HG03439 (cell line): ENCODE measurements at regions not wholly inside any gene's neighbourhood (a gene's known extent, or its start where the extent isn't known, plus 50 kb on each side); places are given as distances from the start of the nearest gene placed in this dataset.
"Not testable (repeated sequence)": the region's sequence is repeated elsewhere in the genome, so short reads cannot be mapped to it uniquely, and the experiment has no call there.

Experiments used
- ATAC-seq: cut with Tn5 transposase; IDR thresholded peaks from one replicate; pipeline ENCODE4 v1.9.1; 2021; ENCODE audit warnings: mild to moderate bottlenecking, moderate library complexity; ENCODE audit not compliant: unreplicated experiment

GRCh38 chr14:77985211-77985615 is 185.0 kb upstream of the NRXN3 start:
- ATAC-seq, result no peak

DNA sequence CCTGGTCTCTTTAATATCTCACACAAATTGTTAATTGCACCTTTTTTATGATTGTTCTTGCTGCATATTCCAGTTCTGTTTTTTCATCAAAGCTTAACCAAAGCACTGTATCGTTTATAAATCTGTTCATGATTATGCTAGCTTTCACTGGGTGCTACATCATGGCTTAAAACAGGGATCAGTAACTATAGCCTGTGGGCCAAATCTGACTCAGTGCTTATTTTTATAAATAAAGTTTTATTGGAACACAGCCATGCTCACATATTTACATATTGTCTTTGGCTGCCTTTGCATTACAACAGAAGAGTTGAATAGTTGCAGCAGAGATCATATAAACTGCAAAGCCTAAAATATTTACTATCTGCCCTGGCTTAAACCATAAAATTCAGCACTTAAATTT is 183.4 kb upstream of the NRXN3 start:
- ATAC-seq, result no peak

DNA sequence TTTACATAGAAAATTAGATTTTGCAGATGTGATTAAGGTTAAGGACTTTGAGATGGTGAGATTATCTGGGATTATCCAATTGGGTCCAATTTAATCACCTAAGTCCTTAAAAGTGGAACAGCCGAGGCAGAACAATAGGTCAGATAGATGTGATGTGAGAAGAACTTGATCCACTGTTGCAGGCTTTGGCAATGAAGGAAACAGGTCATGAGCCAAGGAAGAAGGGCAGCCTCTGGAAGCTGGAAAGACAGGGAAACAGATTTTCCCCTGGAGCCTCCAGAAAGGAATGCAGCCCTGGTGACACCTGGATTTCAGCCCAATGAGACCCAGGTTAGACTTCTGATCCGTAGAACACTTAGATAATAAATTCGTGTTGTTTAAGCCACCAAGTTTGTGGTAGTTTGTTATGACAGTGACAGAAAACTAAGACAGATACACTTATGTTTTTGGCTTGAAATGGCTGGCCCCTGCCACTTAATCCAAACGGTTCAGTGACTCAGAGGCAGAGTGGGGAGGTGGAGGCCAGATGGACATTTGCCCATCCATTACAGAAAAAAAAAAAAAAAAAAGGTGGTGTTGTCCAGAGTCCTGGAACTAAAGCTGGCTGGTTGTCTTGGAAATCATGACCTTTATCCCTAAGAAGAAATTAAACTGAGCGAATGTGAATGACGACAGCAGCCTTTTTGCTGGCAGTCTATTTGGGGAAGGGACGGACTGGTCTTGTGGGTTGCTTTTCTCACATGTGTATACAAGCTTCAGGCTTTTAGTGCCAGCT is 181.9 kb upstream of the NRXN3 start:
- no peak for ATAC-seq

GRCh38 chr14:77988970-77989369 is 181.2 kb upstream of the NRXN3 start:
- ATAC-seq, result no peak

DNA sequence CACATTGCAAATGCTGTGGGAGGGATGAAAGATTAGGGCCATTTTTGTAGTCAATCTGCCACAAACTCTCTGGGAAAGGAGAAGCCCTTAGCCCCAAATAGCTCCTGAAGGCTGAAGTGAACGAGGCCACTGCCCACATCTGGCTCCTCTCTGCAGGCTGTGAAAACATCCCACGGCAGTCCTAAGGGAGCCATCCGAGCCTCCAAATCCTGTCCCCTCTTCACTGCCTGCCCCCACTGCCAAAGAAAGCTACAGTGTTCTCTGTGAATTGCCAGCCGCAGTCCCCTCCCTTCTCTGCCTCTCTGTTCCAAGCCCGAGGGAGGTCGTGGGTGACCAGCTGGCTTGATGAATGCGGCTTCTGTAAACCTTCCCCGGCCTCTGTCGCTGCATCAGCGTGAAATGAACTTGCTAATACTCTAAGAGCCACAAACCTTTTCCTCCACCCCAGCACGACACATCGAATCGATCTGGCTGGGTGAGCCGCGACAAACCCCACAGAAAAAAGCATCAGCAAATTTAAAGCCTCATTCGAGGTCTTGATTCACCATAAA is 180.7 kb upstream of the NRXN3 start:
- no peak for ATAC-seq

- ATAC-seq, result no peak
These were observed 179.8 kb upstream of the NRXN3 start for GRCh38 chr14:77990337-77990736.

DNA sequence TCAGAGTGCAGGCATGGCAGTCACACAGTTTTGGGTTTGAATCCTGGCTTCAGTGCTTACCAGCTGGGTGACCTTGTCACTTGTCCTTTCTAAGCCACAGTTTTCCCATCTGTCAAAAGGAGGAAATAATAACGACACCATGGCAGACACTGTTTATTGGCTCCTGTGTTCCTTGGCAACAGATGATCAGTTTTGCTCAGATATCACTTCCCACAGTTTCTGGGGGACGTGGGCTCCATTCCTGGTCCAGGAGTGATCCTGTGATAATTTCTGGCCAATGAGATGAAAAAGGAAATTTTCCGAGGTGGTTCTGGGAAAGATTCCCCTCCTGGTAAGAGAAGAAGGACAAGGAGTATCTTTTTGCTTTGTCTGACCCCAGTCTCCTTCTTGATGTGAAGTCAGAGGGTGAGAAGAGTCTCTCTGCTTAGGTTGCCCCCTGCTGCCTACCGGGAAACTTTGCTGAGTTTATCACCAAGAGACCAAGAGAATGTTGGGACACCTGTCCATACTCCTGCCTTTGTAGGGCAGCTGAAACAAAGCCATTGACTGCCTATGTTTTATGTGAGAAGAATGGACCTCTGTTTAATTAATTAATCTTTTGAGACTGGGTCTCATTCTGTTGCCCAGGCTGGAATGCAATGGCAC is 178.9 kb upstream of the NRXN3 start:
- ATAC-seq, result no peak

DNA sequence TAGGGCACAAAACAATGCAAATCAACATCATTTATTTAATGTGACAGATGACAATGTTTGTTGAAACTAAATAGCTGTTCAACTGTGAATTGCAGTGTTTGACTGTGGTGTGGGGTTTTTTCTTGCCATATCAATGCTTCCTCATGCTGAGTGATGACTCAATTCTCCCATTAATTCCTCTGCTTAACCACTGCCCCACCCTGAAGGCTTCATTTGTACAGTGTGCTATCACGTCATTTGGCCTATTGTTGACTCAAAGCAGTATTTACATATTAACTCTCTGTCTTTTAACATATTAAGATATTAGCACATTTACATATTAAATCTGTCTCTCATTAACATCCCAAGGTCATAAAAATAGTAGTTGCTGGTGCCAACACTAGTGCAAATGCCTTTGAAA is 164.8 kb upstream of the NRXN3 start:
- no peak for ATAC-seq

GRCh38 chr14:78007160-78007559 is 163.0 kb upstream of the NRXN3 start:
- no peak for ATAC-seq

DNA sequence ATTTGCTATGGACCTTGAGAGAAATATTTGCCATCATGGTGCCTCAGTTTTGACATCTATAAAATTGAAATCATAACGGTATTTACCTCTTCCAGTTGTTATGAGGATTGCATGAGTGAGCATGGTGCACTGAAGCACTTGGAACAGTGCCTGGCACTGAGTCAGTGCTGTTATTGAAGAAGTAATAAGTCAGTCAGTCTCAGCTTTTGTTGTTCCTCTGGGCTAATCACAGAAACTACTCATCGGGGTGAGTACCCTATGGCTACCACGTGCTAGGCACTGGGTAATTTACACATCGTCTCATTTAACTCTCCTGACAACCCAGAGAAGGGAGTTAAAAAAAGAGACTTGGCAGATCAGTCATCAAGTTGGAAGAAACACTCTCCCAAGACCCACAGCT is 159.5 kb upstream of the NRXN3 start:
- ATAC-seq, result no peak

- not testable (repeated sequence) for ATAC-seq
These were observed 156.3 kb upstream of the NRXN3 start for GRCh38 chr14:78013911-78014310.

- ATAC-seq, result no peak
These were observed 153.6 kb upstream of the NRXN3 start for GRCh38 chr14:78016532-78016931.

GRCh38 chr14:78018283-78018682 is 151.9 kb upstream of the NRXN3 start:
- ATAC-seq, result no peak

GRCh38 chr14:78022059-78022458 is 148.1 kb upstream of the NRXN3 start:
- peak; percentile 77 for ATAC-seq

- ATAC-seq, result no peak
These were observed 147.1 kb upstream of the NRXN3 start for GRCh38 chr14:78023112-78023511.

DNA sequence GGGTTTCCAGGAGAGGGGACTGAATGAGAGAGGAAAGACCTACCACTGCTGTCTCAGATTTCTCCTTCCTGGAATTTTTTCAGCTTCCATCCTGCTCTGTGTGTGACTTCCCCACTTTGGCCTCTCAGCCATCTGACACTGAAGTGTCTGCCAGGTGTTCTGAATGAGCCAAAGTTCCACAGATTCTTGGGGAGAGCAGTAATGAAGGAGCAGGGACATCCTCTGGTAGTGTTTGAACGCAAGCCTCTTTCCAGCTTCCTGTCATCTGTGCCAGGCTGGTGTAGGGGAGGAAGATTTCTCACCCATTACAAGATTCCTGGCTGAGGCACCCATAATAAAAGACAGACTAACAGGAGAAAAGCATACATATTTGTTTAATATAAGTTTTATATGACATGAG is 141.7 kb upstream of the NRXN3 start:
- ATAC-seq, result no peak

DNA sequence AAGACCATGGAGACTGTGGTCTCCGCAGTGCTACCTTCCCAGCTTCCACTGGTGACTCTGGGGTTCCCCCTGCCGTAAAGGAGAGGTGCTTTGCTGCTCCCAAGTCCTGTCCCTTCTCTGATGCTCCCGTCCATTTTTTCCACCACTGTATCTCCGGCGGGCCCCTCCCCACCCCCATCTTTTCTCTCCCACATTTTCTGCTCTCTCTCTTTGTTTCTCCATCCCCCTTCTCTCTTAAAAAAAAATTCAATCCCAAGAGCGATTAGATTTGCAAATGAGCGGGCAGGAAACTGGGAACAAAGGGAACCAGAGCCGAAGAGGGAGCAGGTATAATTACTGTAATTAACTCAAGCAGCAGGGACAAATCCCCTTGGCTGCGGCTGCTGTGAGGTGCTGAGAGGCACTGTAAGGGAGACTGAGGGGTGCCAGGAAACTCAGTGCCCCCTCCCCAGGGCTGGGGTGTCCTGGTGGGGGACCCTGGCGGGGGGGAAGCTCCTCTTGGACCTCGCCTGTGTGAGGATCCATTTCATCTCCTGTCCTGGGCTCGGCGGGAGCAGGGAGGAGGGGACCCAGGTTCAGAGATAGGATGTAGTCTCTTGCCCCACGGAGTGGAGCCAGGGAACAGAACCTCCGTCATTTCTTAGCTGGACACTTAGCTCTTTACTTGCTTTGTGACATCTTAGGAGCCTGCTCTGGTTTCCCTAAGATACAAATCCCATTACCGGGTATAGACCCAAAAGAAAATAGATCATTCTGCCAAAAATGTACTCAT is 140.4 kb upstream of the NRXN3 start:
- ATAC-seq, result no peak

- no peak for ATAC-seq
These were observed 126.8 kb upstream of the NRXN3 start for GRCh38 chr14:78043349-78043748.

- ATAC-seq, result no peak
These were observed 122.1 kb upstream of the NRXN3 start for GRCh38 chr14:78048120-78048519.

DNA sequence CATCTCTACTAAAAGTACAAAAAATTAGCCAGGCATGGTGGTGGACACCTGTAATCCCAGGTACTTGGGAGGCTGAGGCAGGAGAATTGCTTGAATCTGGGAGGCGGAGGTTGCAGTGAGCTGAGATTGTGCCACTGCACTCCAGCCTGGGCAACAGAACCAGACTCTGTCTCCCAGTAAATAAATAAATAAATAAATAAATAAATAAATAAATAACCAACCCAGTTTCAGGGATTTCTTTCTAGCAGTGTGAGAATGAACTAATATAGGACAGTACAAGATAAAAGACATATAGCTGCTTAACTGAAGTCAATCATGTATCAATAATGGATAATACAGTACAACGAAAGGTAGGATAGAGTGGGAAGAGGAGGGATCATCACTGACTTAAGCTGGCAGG is 113.3 kb upstream of the NRXN3 start:
- ATAC-seq, result not testable (repeated sequence)

DNA sequence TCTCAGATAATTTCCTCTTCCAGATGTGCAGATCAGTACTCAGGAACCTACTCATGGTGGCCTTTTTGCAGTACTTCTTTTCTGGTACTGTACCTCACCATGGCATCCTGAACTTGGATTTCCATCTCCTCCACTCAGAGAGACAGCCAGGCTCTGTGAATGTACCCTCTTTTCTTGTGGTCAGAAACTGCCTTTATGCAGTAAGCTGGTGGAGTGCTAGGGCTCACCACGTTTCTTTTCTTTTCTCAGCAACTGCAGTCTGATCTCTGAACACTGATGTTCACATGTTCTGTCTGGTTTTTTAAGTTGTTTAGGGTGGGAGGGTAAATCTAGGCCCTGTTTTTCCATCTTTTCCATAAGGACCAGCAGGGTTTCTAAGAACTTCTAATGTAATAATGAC is 99.8 kb upstream of the NRXN3 start:
- no peak for ATAC-seq
